ENCODE measurements at regions not wholly inside any gene's neighbourhood (a gene's known extent, or its start where the extent isn't known, plus 50 kb on each side); places are given as distances from the start of the nearest gene placed in this dataset.

GRCh38 chr16:85490407-85491057 is 122.6 kb upstream of the GSE1 start:
- H4K91ac ChIP-seq (ENCODE audit: insufficient read depth, low read depth, low read length) = no peak overlapping the region
- H3K4ac ChIP-seq (ENCODE audit: low read depth, low read length) = no peak overlapping the region
- CTCF ChIA-PET = no interaction called here
- WGBS, 2 experiments (ENCODE audit: extremely low coverage in 2 of 2, insufficient read length in 1 of 2) = 100% methylated on average over 1 of the region's 27 CpGs; no CpG with 5 or more reads in 1 of the 2 experiments
- no peak overlapping the region for H4K5ac ChIP-seq (ENCODE audit: low read depth, low read length)
- no peak overlapping the region for H2BK120ac ChIP-seq (ENCODE audit: low read depth, low read length)
- TF ChIP-seq FOS (IDR thresholded peaks at IDR 0.05; ENCODE audit: low read depth, low read length) = no peak
- TF ChIP-seq POLR2A (IDR thresholded peaks at IDR 0.05; ENCODE audit: low read depth, low read length) = no peak
- TF ChIP-seq BHLHE40 (IDR thresholded peaks at IDR 0.05; ENCODE audit: low read depth, low read length) = no peak
- no peak for TF ChIP-seq RFX5 (IDR thresholded peaks at IDR 0.05; ENCODE audit: low read depth, low read length)
- TF ChIP-seq CHD1 (IDR thresholded peaks at IDR 0.05; ENCODE audit: low read depth, low read length) = no peak
- no peak for TF ChIP-seq MXI1 (IDR thresholded peaks at IDR 0.05; ENCODE audit: borderline replicate concordance, low read depth, low read length)
- TF ChIP-seq RCOR1 (IDR thresholded peaks at IDR 0.05; ENCODE audit: insufficient replicate concordance, low read length) = no peak
- TF ChIP-seq, protein P1, sequence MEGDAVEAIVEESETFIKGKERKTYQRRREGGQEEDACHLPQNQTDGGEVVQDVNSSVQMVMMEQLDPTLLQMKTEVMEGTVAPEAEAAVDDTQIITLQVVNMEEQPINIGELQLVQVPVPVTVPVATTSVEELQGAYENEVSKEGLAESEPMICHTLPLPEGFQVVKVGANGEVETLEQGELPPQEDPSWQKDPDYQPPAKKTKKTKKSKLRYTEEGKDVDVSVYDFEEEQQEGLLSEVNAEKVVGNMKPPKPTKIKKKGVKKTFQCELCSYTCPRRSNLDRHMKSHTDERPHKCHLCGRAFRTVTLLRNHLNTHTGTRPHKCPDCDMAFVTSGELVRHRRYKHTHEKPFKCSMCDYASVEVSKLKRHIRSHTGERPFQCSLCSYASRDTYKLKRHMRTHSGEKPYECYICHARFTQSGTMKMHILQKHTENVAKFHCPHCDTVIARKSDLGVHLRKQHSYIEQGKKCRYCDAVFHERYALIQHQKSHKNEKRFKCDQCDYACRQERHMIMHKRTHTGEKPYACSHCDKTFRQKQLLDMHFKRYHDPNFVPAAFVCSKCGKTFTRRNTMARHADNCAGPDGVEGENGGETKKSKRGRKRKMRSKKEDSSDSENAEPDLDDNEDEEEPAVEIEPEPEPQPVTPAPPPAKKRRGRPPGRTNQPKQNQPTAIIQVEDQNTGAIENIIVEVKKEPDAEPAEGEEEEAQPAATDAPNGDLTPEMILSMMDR (conservative IDR thresholded peaks at IDR 0.05; ENCODE audit: low read depth, low read length) = no peak
- TF ChIP-seq CEBPB (IDR thresholded peaks at IDR 0.05; ENCODE audit: low read depth, low read length) = no peak
- no peak overlapping the region for H2BK15ac ChIP-seq (ENCODE audit: low read depth, low read length)
- H3K23ac ChIP-seq (ENCODE audit: low read depth, low read length) = no peak overlapping the region
- no TSS peak for BruUV-seq (replicated peaks)
- no peaks in the 10 kb centered on the region for H3K9me3 ChIP-seq (ENCODE audit: control insufficient read depth, insufficient read depth, low read length)
- H2BK20ac ChIP-seq (ENCODE audit: low read depth, low read length) = no peak overlapping the region
- intact Hi-C loops (cut with micrococcal nuclease) = no loop called here
- H2AK5ac ChIP-seq (ENCODE audit: low read depth, low read length) = no peak overlapping the region
- POLR2A ChIA-PET (ENCODE audit: unreplicated experiment) = no interaction called here
- no peak overlapping the region for H3K9ac ChIP-seq (ENCODE audit: low read depth, low read length)
- in situ Hi-C loops (cut with MboI; ENCODE audit: low sequenced_read_pairs) = no loop called here
- no peak overlapping the region for H2BK5ac ChIP-seq (ENCODE audit: low read depth, low read length, poor library complexity, severe bottlenecking)
- no peak overlapping the region for H3K27ac ChIP-seq (ENCODE audit: insufficient read depth, low read length)
- ATAC-seq (ENCODE audit: low read depth) = no peak
- H3K14ac ChIP-seq (replicated peaks; ENCODE audit: low read depth, low read length) = no peak overlapping the region
- no peak overlapping the region for H3K4me3 ChIP-seq (ENCODE audit: insufficient read depth, low read depth, low read length)
- H3K27me3 ChIP-seq (ENCODE audit: control insufficient read depth, insufficient read depth, low read length) = no peaks in the 10 kb centered on the region
- peaks cover 42% of the 10 kb centered on the region for H4K20me1 ChIP-seq (ENCODE audit: insufficient read depth, low read length)
- peak overlapping the region; percentile 59 for H2AK9ac ChIP-seq (replicated peaks; ENCODE audit: low read depth, low read length, poor library complexity)
- H3K79me1 ChIP-seq (ENCODE audit: low read depth in 1 of 2, low read length in 2 of 2) = peaks cover 3 to 22% of the 10 kb centered on the region in 2 experiments; a peak in 3 of 4 replicates
- H4K8ac ChIP-seq (ENCODE audit: low read depth in 2 of 2, low read length in 2 of 2) = no peak overlapping the region
- no peaks in the 10 kb centered on the region for H3K36me3 ChIP-seq (ENCODE audit: control insufficient read depth, insufficient read depth, low read length)
- H3K4me2 ChIP-seq (ENCODE audit: low read depth, low read length) = no peak overlapping the region
- no peak for DNase-seq
- no peak overlapping the region for H3K18ac ChIP-seq (ENCODE audit: low read depth, low read length)
- H3K4me1 ChIP-seq (ENCODE audit: control insufficient read depth, insufficient read depth, low read length) = peaks cover 10% of the 10 kb centered on the region; the same call in 1 of the 2 replicates
- H2AFZ ChIP-seq (replicated peaks; ENCODE audit: low read length, poor library complexity) = peak overlapping the region; percentile 7
- H3K9me1 ChIP-seq (ENCODE audit: insufficient read depth, low read length) = 0 out of 2 replicates have a peak, but pooled peaks cover 6% of the 10 kb centered on the region
- dilution Hi-C loops (cut with HindIII; ENCODE audit: low sequenced_read_pairs, unreplicated experiment) = no loop called here
- no peak overlapping the region for H3K56ac ChIP-seq (ENCODE audit: extremely low read depth, insufficient read depth, low read length)

Data from IMR-90 (cell line).